NCI-H1694 treated with DMSO at 0.1 percent for 48 hours (cell line): ENCODE measurements at regions not wholly inside any gene's neighbourhood (a gene's known extent, or its start where the extent isn't known, plus 50 kb on each side); places are given as distances from the start of the nearest gene placed in this dataset.

Source experiments
- DNase-seq: peaks from one replicate; lab custom pipeline; 2025; lab: John Stamatoyannopoulos, UW

GRCh38 chr5:40413743-40414142 lies 266.0 kb upstream of the PTGER4 start:
- no peak for DNase-seq

- no peak for DNase-seq
These were observed 266.9 kb upstream of the PTGER4 start for GRCh38 chr5:40412771-40413170.

GRCh38 chr5:40410964-40411635 lies 268.6 kb upstream of the PTGER4 start:
- no peak for DNase-seq

GRCh38 chr5:40410231-40410861 lies 269.4 kb upstream of the PTGER4 start:
- DNase-seq, result no peak

- DNase-seq, result no peak
These were observed 270.1 kb upstream of the PTGER4 start for GRCh38 chr5:40409601-40410000.

- DNase-seq, result no peak
These were observed 272.9 kb upstream of the PTGER4 start for GRCh38 chr5:40406741-40407211.

GRCh38 chr5:40405996-40406740 lies 273.5 kb upstream of the PTGER4 start:
- no peak for DNase-seq

- DNase-seq, result no peak
These were observed 274.5 kb upstream of the PTGER4 start for GRCh38 chr5:40405230-40405629.

- no peak for DNase-seq
These were observed 275.1 kb upstream of the PTGER4 start for GRCh38 chr5:40404613-40405012.

- no peak for DNase-seq
These were observed 277.7 kb upstream of the PTGER4 start for GRCh38 chr5:40402007-40402364.

GRCh38 chr5:40401284-40402006 lies 278.3 kb upstream of the PTGER4 start:
- DNase-seq, result no peak

GRCh38 chr5:40400245-40400644 lies 279.5 kb upstream of the PTGER4 start:
- DNase-seq, result no peak

GRCh38 chr5:40399349-40399748 lies 280.4 kb upstream of the PTGER4 start:
- DNase-seq, result no peak

- DNase-seq, result no peak
These were observed 281.7 kb upstream of the PTGER4 start for GRCh38 chr5:40397976-40398375.

GRCh38 chr5:40397091-40397490 lies 282.6 kb upstream of the PTGER4 start:
- DNase-seq, result no peak

GRCh38 chr5:40396317-40396716 lies 283.4 kb upstream of the PTGER4 start:
- no peak for DNase-seq

GRCh38 chr5:40395251-40395650 lies 284.5 kb upstream of the PTGER4 start:
- no peak for DNase-seq

GRCh38 chr5:40394698-40395097 lies 285.0 kb upstream of the PTGER4 start:
- DNase-seq, result no peak

- DNase-seq, result no peak
These were observed 288.1 kb upstream of the PTGER4 start for GRCh38 chr5:40391642-40392041.

- no peak for DNase-seq
These were observed 289.2 kb upstream of the PTGER4 start for GRCh38 chr5:40390281-40391149.

- DNase-seq, result no peak
These were observed 290.1 kb upstream of the PTGER4 start for GRCh38 chr5:40389591-40389990.

- DNase-seq, result no peak
These were observed 293.4 kb upstream of the PTGER4 start for GRCh38 chr5:40386289-40386688.
